Heart left ventricle (tissue), 13 donors: ENCODE measurements at regions not wholly inside any gene's neighbourhood (a gene's known extent, or its start where the extent isn't known, plus 50 kb on each side); places are given as distances from the start of the nearest gene placed in this dataset.

Source experiments
- POLR2A ChIP-seq, 2 donors: fragments of 450-650 bp; IDR thresholded peaks; one replicate each; pipeline ENCODE4 v1.6.1; 2017; ENCODE audit warnings: antibody characterized with exemption in 2 of 2, mild to moderate bottlenecking in 2 of 2, moderate library complexity in 2 of 2
- TF ChIP-seq, protein P1 (sequence below), 12 donors: fragments of 200-600 bp; sonication (generic) in 4 of 12; IDR thresholded peaks; one replicate each; pipeline versions ENCODE4 v1.5.0 to v1.8.0; 2018 to 2022; ENCODE audit warnings: antibody characterized with exemption in 12 of 12, mild to moderate bottlenecking in 5 of 12
- donor health status: ischemic (EF 13 %, LVEDD 7.1; RV severe dilation, severe dysfunction).
- donor health status: DM: no; HTN: yes; CAD: no.
- donor health status: DM: no; HTN: no; CAD: no.
- donor health status: ischemic (EF 25% LVEDD 6.9; RV normal size, moderate dysfunction).
- donor health status: ischemic (EF 25% LVEDD 5.7; RV mildly dilated, moderate dysfunction).
- donor health status: ischemic (EF 35%, LVEDD 5.7; RV mildly dilated, moderate dysfunction).
- donor health status: nonischemic (EF 11% LVEDD 7.7; RV severe dilation, severe dysfunction).
- donor health status: DM: yes; HTN: yes; CAD: no.
- donor health status: PGD.
- donor health status: ischemic (EF 29% LVEDD 5.4; RV normal size, mild dysfunction).
- donor health status: nonischemic (EF 23%, LVEDD 6.1; RV moderate dilation, normal function).

- TF ChIP-seq, protein P1, sequence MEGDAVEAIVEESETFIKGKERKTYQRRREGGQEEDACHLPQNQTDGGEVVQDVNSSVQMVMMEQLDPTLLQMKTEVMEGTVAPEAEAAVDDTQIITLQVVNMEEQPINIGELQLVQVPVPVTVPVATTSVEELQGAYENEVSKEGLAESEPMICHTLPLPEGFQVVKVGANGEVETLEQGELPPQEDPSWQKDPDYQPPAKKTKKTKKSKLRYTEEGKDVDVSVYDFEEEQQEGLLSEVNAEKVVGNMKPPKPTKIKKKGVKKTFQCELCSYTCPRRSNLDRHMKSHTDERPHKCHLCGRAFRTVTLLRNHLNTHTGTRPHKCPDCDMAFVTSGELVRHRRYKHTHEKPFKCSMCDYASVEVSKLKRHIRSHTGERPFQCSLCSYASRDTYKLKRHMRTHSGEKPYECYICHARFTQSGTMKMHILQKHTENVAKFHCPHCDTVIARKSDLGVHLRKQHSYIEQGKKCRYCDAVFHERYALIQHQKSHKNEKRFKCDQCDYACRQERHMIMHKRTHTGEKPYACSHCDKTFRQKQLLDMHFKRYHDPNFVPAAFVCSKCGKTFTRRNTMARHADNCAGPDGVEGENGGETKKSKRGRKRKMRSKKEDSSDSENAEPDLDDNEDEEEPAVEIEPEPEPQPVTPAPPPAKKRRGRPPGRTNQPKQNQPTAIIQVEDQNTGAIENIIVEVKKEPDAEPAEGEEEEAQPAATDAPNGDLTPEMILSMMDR (IDR thresholded peaks at IDR 0.05) = no peak
- TF ChIP-seq POLR2A (IDR thresholded peaks at IDR 0.05) = no peak
These were observed 561.1 kb downstream of the ACTR3B start for GRCh38 chr7:153320681-153321080.
